ENCODE measurements at regions not wholly inside any gene's neighbourhood (a gene's known extent, or its start where the extent isn't known, plus 50 kb on each side); places are given as distances from the start of the nearest gene placed in this dataset.

DNA sequence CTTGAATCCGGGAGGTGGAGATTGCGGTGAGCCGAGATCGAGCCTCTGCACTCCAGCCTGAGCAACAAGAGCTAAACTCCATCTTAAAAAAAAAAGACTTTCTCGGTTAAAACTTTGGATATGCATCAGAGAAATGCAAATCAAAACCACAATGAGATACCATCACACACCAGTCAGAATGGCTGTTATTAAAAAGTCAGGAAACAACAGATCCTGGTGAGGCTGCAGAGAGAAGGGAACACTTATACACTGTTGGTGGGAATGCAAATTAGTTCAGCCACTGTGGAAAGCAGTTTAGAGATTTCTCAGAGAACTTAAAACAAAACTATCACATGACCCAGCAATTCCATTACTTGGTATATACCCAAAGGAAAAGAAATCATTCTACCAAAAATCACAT lies 619.4 kb upstream of the KIRREL3 start:
- no peaks in the 10 kb centered on the region for H3K79me2 ChIP-seq (ENCODE audit: control insufficient read depth, insufficient read depth, low read length)
- no peak overlapping the region for H3K4me2 ChIP-seq (ENCODE audit: insufficient read depth, low read length)
- BruUV-seq (replicated peaks): no TSS peak
- ChIA-PET CTCF (no interaction called here), POLR2A (no interaction called here)
- H3K27me3 ChIP-seq (ENCODE audit: control insufficient read depth in 2 of 2, insufficient read depth in 2 of 2, low read length in 2 of 2): no peaks in the 10 kb centered on the region
- no peaks in the 10 kb centered on the region for H3K9me3 ChIP-seq (replicated peaks; ENCODE audit: control insufficient read depth, insufficient read depth, low read length)
- DNase-seq (ENCODE audit: low read depth, low spot score) (no peak), FAIRE-seq (no peak)
- no peak overlapping the region for H3K4me3 ChIP-seq (replicated peaks in 1 of 3; ENCODE audit: insufficient read depth in 1 of 3, low read depth in 1 of 3, low read length in 3 of 3)
- TF ChIP-seq, protein P1, sequence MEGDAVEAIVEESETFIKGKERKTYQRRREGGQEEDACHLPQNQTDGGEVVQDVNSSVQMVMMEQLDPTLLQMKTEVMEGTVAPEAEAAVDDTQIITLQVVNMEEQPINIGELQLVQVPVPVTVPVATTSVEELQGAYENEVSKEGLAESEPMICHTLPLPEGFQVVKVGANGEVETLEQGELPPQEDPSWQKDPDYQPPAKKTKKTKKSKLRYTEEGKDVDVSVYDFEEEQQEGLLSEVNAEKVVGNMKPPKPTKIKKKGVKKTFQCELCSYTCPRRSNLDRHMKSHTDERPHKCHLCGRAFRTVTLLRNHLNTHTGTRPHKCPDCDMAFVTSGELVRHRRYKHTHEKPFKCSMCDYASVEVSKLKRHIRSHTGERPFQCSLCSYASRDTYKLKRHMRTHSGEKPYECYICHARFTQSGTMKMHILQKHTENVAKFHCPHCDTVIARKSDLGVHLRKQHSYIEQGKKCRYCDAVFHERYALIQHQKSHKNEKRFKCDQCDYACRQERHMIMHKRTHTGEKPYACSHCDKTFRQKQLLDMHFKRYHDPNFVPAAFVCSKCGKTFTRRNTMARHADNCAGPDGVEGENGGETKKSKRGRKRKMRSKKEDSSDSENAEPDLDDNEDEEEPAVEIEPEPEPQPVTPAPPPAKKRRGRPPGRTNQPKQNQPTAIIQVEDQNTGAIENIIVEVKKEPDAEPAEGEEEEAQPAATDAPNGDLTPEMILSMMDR (IDR thresholded peaks at IDR 0.05; ENCODE audit: extremely low read depth in 1 of 2, insufficient read depth in 1 of 2, low read depth in 1 of 2, low read length in 2 of 2): no peak
- TF ChIP-seq EZH2 (IDR thresholded peaks at IDR 0.05; ENCODE audit: borderline replicate concordance, low read depth, low read length, severe bottlenecking) (no peak), MYC (IDR thresholded peaks at IDR 0.05; ENCODE audit: low read depth, low read length) (no peak), MAX (IDR thresholded peaks at IDR 0.05; ENCODE audit: insufficient read depth, insufficient read length) (no peak), JUN (IDR thresholded peaks at IDR 0.05; ENCODE audit: borderline replicate concordance, insufficient read depth, insufficient read length, low read depth) (no peak)
- H2AFZ ChIP-seq (ENCODE audit: low read depth, low read length): no peak overlapping the region
- no peaks in the 10 kb centered on the region for H3K9me1 ChIP-seq (replicated peaks; ENCODE audit: control insufficient read depth, extremely low read depth, insufficient read depth, low read length)
- H3K9ac ChIP-seq (replicated peaks; ENCODE audit: extremely low read depth, insufficient read depth, low read length): no peak overlapping the region
- no peaks in the 10 kb centered on the region for H3K36me3 ChIP-seq (ENCODE audit: control insufficient read depth in 2 of 2, extremely low read depth in 1 of 2, insufficient read depth in 2 of 2, low read length in 2 of 2)
- peaks cover 3% of the 10 kb centered on the region for H3K4me1 ChIP-seq (ENCODE audit: control insufficient read depth, extremely low read depth, insufficient read depth, low read length)
- intact Hi-C loops (cut with micrococcal nuclease): no loop called here
- no peaks in the 10 kb centered on the region for H4K20me1 ChIP-seq (replicated peaks; ENCODE audit: control insufficient read depth, extremely low read depth, insufficient read depth, low read length)
- no peak overlapping the region for H3K27ac ChIP-seq (ENCODE audit: insufficient read depth, low read depth, low read length)
- dilution Hi-C loops (cut with MboI; ENCODE audit: extremely low pct_ligation_motif_present, low sequenced_read_pairs): no loop called here

GRCh38 chr11:127618721-127619120 lies 618.2 kb upstream of the KIRREL3 start:
- ChIA-PET POLR2A (no interaction called here), CTCF (no interaction called here)
- no peaks in the 10 kb centered on the region for H3K79me2 ChIP-seq (ENCODE audit: control insufficient read depth, insufficient read depth, low read length)
- H3K27ac ChIP-seq (ENCODE audit: insufficient read depth, low read depth, low read length): no peak overlapping the region
- DNase-seq (ENCODE audit: low read depth, low spot score): no peak
- H3K9me1 ChIP-seq (replicated peaks; ENCODE audit: control insufficient read depth, extremely low read depth, insufficient read depth, low read length): no peaks in the 10 kb centered on the region
- intact Hi-C loops (cut with micrococcal nuclease): no loop called here
- no peaks in the 10 kb centered on the region for H4K20me1 ChIP-seq (replicated peaks; ENCODE audit: control insufficient read depth, extremely low read depth, insufficient read depth, low read length)
- TF ChIP-seq FOS (IDR thresholded peaks at IDR 0.05; ENCODE audit: borderline replicate concordance, insufficient read depth, low read length) (no peak), GATA2 (IDR thresholded peaks at IDR 0.05; ENCODE audit: insufficient read depth, insufficient read length, low read depth, low read length) (no peak), POLR2A (IDR thresholded peaks at IDR 0.05; ENCODE audit: low read depth, low read length) (no peak), EZH2 (IDR thresholded peaks at IDR 0.05; ENCODE audit: borderline replicate concordance, low read depth, low read length, severe bottlenecking) (no peak), POLR2AphosphoS5 (IDR thresholded peaks at IDR 0.05; ENCODE audit: insufficient read depth, low read depth, low read length) (no peak), JUN (IDR thresholded peaks at IDR 0.05; ENCODE audit: borderline replicate concordance, insufficient read depth, insufficient read length, low read depth) (no peak), MAX (IDR thresholded peaks at IDR 0.05; ENCODE audit: insufficient read depth, insufficient read length) (no peak), MYC (IDR thresholded peaks at IDR 0.05; ENCODE audit: low read depth, low read length) (no peak)
- TF ChIP-seq, protein P1 (IDR thresholded peaks at IDR 0.05; ENCODE audit: extremely low read depth in 1 of 2, insufficient read depth in 1 of 2, low read depth in 1 of 2, low read length in 2 of 2): no peak
- no peak overlapping the region for H3K9ac ChIP-seq (replicated peaks; ENCODE audit: extremely low read depth, insufficient read depth, low read length)
- no peak overlapping the region for H3K4me3 ChIP-seq (replicated peaks in 1 of 3; ENCODE audit: insufficient read depth in 1 of 3, low read depth in 1 of 3, low read length in 3 of 3)
- H3K4me1 ChIP-seq (ENCODE audit: control insufficient read depth, extremely low read depth, insufficient read depth, low read length): peaks cover 3% of the 10 kb centered on the region
- no peak overlapping the region for H3K4me2 ChIP-seq (ENCODE audit: insufficient read depth, low read length)
- H3K27me3 ChIP-seq (ENCODE audit: control insufficient read depth in 2 of 2, insufficient read depth in 2 of 2, low read length in 2 of 2): peaks cover 0 to 1% of the 10 kb centered on the region in 2 experiments
- H3K36me3 ChIP-seq (ENCODE audit: control insufficient read depth in 2 of 2, extremely low read depth in 1 of 2, insufficient read depth in 2 of 2, low read length in 2 of 2): no peaks in the 10 kb centered on the region
- no peaks in the 10 kb centered on the region for H3K9me3 ChIP-seq (replicated peaks; ENCODE audit: control insufficient read depth, insufficient read depth, low read length)
- dilution Hi-C loops (cut with MboI; ENCODE audit: extremely low pct_ligation_motif_present, low sequenced_read_pairs): no loop called here
- BruUV-seq (replicated peaks): no TSS peak
- FAIRE-seq: no peak
- no peak overlapping the region for H2AFZ ChIP-seq (ENCODE audit: low read depth, low read length)

All from endothelial cell of umbilical vein (primary cell).